HG02973 (cell line): ENCODE measurements at regions not wholly inside any gene's neighbourhood (a gene's known extent, or its start where the extent isn't known, plus 50 kb on each side); places are given as distances from the start of the nearest gene placed in this dataset.

Experiments
- ATAC-seq: cut with Tn5 transposase; IDR thresholded peaks from one replicate; pipeline ENCODE4 v1.9.1; 2021; ENCODE audit warnings: moderate library complexity; ENCODE audit not compliant: unreplicated experiment

DNA sequence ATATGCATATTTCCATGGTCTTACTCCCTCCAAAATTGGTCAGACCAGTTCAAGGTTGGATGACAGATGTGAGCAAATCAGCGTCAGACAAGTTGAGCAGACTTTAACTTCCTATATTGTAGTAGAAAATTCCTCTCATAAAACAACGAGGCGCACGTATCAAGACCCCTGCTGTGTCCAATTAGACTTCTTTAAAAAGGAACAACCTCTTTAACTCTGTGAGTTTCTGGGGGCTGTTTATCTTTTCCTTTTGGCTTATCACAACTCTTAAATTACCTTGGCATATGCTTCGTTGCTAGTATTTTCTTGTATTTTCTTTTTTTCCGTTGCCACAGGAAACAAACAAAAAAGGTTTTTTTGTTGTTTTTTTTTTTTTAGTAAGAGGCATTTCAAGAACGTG, 398.2 kb upstream of the WWC1 start:
- ATAC-seq: no peak

DNA sequence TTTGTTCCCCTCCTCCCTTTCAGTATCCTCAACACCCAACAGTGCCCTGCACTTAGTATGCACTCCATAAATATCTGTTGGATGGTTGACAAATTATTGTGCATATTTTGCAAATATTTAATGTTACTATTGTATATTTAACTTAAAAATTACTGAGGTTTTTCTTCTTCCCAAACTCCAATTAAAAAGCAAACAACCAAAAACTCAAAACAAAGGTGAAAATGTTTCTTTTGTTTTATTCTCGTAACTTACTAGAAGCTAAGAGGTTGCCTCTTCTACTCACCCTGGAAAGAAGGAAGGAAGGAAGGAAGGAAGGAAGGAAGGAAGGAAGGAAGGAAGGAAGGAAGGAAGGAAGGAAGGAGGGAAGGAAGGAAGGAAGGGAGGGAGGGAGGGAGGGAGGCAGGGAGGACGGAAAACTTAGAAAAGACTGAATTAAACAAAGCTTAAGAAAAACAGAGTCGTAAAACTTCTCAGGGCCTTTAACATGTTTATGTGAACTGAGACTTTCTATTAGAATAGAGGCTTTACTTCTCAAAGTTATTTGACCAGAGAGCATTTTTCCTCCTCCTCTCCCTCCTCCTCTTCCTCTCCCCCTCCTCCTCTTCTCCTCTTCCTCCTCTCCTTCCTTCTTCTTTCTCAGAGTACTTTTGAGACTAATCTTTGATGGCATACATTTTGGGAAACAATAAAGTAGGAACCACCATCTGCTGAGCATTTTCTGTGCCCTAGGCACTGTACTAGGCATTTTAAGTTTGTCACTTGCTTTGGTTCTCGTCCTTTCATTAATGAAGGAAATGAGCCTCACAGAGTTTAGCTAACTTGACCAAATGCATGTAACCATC, 396.6 kb upstream of the WWC1 start:
- no peak for ATAC-seq

DNA sequence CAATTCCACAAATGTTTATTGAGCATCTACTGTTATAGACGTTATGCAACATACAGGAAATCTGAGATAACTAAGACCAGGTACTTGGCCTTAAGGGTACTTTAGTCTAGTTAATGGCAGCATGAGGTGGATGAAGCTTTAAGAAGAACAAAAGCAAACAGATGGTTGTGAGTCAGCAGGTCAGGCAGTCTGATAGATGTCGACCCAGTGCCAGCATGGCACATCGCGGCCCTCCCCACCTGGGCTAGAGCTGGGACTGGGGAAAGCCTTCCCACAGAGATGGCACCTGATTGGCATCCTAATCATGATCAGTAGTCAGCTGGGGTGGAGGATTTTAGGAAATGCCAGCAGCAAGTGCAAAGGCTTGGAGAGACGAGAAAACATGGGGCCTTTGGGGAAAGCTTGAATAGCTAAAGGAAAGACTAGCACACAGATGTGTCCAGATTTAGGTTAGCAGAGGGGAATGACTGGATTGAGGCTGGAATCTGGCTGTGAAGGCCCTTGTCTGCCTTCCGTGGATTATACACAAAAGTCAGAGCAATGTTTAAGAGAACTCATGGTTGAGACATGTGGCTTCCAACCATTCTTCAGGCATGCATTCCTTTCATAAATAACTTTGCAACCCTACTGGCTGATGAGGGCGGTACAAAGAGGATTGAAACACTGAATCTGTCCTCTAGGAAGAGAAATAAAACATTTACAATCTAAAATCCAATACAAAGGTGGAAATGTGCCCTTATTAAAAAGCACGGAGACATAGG, 395.4 kb upstream of the WWC1 start:
- ATAC-seq: no peak

DNA sequence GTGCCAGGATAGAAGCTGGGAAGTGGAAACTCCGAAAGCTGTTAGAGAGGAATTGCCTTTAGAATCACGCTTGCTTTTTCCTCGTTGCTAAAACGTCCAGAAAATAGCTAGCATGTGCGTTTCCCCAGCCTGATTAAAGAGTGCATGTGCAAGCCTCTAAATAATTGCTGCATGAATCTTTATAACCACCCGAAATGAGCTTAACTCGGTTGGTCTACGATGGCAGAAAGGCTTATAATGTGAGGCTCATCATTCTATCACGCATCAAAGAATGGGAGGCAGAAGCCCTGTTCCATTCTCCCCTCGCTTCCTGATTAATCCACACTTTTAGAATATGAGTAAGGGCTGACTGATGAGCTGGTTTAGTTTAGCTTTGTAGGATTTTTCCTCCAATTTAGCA, 394.6 kb upstream of the WWC1 start:
- ATAC-seq: no peak

DNA sequence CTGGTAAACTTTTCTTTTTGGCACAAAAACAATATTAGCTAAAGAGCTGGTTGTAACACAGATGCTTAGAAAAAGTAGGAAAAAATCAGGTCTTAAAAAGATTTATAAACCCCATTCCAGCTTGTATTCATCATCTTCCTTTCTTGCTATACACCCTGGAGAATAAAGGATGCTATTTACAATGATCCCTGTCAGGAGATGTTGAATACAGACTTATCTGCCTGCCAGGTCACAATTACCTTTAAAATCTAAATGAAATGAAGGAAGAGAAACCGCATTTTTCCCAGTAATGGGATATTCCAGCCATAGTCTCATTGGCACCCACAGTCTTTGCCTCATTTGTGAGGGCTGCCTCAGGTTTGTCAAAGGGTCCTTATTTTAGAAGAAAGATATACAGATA, 394.1 kb upstream of the WWC1 start:
- ATAC-seq: no peak

GRCh38 chr5:167898361-167899042, 392.9 kb upstream of the WWC1 start:
- ATAC-seq: no peak

DNA sequence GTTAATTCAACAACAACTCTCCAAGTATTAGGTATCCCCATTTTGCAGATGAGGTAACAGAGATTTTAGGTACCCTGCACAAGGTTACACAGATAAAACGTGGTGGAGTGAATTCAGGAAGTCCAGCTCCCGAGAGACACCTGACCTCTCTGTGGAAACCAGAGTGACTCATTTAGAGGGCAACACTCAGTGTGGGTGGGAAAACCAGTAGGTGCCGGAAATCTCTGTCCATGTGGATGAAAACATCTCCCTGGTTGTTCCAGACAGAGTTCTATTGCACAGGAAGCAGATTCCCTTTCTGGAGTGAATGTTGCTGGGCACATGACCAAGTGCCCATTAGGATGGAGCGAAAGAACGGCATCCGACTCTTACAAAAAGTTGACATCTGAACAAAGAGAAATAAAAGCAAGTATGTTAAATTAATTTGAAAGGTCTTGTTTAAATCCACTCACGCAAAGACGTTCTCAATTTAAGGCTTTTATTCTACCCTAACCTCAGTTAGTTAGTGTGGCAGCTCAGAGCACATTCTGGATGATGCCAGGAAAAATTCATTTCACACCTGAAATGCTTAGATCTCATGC, 391.9 kb upstream of the WWC1 start:
- no peak for ATAC-seq

- ATAC-seq: no peak
Measured at GRCh38 chr5:167900340-167900935, 391.0 kb upstream of the WWC1 start.

GRCh38 chr5:167902298-167902697, 389.1 kb upstream of the WWC1 start:
- ATAC-seq: no peak

GRCh38 chr5:167903243-167903642, 388.2 kb upstream of the WWC1 start:
- no peak for ATAC-seq

- no peak for ATAC-seq
Measured at GRCh38 chr5:167903659-167904058, 387.8 kb upstream of the WWC1 start.

GRCh38 chr5:167905919-167906853, 385.3 kb upstream of the WWC1 start:
- no peak for ATAC-seq

DNA sequence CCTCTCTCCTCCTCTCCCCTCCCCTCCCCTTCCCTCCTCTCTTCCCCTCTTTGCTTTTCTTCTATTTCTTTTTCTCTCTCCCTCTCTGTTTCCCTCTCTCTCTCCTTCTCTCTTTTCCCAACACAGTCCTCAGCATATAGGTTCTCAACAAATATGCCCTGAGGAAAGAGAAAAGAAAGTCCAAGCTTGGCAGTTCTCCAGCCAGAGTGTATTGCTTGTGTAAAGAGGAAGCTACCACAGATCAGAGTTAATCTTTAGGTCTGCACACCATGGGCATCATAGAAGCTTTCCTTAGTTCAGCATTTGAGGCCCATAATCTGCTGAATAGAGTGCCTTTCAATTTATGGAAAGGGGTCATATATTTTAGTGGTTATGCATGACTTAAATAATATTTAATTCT, 382.8 kb upstream of the WWC1 start:
- ATAC-seq: no peak

DNA sequence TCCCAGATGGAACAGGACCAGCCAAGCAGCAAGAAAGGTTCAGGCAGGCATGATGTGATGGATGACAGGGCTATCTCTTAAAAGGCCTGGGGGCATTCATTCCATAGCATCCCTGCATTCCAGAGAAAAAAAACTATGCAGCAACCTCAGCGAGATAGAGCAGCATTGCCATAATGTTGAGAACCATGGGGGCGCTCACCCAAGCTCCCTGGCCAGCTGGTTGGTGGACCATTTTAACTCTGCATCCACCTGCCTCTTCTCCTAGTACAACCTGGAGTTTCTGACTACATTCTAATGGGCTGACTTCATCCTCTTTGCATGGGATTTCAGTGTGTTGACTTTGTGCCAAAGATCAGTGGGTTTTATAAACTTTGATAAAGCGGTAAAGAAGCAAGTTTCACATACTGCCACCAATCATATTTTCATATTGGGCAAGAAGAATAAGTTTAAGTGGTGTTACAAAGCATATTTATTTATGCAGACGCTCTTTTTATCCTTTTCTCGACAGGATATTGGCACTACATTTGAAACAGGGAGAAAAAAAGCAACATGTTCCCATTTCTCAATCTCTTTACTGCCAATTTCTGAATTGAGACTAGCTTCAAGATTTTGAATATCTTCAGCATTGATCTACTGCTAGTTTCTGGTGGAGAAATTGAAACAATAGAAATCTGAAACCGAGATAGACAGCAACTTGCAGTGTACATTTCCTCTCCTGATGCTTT, 378.3 kb upstream of the WWC1 start:
- ATAC-seq: no peak

DNA sequence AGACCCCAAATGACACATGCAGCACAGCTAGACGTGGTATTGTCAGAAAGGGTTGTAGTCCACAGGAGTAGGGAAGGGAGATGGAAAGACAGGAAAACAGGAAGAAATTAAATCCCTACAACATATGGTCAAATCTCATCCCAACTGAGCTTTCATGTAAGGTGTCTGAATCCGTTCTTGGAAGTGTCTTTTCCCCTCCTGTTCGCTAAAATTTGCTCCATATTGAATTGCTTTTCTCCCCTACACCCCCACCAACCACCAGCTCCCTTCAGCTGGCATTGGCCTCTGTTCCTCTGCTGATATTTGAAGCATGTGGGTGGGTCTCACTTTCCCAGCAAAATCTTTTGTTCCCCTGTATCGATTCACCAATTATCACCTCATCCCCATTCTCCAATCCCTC, 376.2 kb upstream of the WWC1 start:
- no peak for ATAC-seq

DNA sequence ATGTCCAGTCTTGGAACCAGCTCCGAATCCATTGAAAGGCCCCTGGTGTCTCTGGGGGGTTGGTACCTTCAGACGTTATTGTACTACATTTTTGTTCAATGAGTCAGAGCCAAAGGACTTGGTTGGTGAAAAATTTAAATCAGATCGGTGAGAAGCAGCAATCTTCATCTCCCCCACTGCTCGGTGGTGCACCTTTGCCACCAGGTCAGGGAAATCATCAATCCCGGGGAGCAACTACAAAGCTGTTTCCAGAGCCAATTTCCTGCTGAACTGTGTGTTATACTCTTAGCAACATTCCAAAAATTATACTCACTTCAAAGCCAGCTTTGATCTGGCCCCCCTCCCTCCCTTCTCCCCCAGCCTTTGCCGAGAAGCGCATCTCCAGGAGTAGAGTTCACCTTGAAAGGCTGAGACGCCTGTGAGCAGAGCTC, 375.2 kb upstream of the WWC1 start:
- ATAC-seq: no peak

- no peak for ATAC-seq
Measured at GRCh38 chr5:167916706-167917105, 374.7 kb upstream of the WWC1 start.

GRCh38 chr5:167918184-167918812, 373.1 kb upstream of the WWC1 start:
- no peak for ATAC-seq
